Spinal cord (tissue), 9 donors: ENCODE measurements at regions not wholly inside any gene's neighbourhood (a gene's known extent, or its start where the extent isn't known, plus 50 kb on each side); places are given as distances from the start of the nearest gene placed in this dataset.
A peak's percentile ranks its signal among the peaks of the same experiment; 100 is the strongest.

Source experiments
- DNase-seq, 6 donors: peaks; one replicate each; pipeline versions ENCODE4 v3.0.0 to v3.0.0-alpha.2; 2013 to 2015; ENCODE audit warnings: low spot score in 6 of 6, low read depth in 4 of 6
- H3K27ac ChIP-seq: one replicate; pipeline ENCODE4 v1.5.1; 2013; ENCODE audit warnings: low read depth, low read length, control low read depth
- H3K27me3 ChIP-seq: one replicate; pipeline ENCODE4 v1.6.1; 2013; ENCODE audit warnings: low read length; ENCODE audit not compliant: control insufficient read depth, insufficient read depth
- H3K36me3 ChIP-seq: one replicate; pipeline ENCODE4 v1.6.1; 2013; ENCODE audit warnings: low read length; ENCODE audit not compliant: control insufficient read depth, insufficient read depth
- H3K4me1 ChIP-seq: one replicate; pipeline ENCODE4 v1.6.1; 2013; ENCODE audit warnings: low read length; ENCODE audit not compliant: control insufficient read depth, insufficient read depth
- H3K4me3 ChIP-seq: one replicate; pipeline ENCODE4 v1.5.1; 2013; ENCODE audit warnings: low read depth, low read length, control low read depth
- H3K9me3 ChIP-seq: one replicate; pipeline ENCODE4 v1.6.1; 2013; ENCODE audit warnings: low read length; ENCODE audit not compliant: control insufficient read depth, insufficient read depth
- WGBS: methylation state at CpG from one replicate; pipeline ENCODE4 v1.1.5; 2013; ENCODE audit warnings: missing lambda C conversion rate; ENCODE audit not compliant: insufficient coverage; 5-methylcytosine and 5-hydroxymethylcytosine counted together
- donor health status: healthy.

- Histone ChIP-seq H3K9me3 (no peaks in the 10 kb centered on the region), H3K4me3 (no peak overlapping the region), H3K27me3 (no peaks in the 10 kb centered on the region), H3K27ac (no peak overlapping the region), H3K36me3 (no peaks in the 10 kb centered on the region), H3K4me1 (no peaks in the 10 kb centered on the region)
- WGBS = no CpG with 5 or more reads among the region's 3 CpGs
- DNase-seq = peak in 1 of 6 donors; percentile 14
Observed at GRCh38 chr3:95265129-95265528, 1202.3 kb downstream of the NSUN3 start.

GRCh38 chr3:95271395-95271794 lies 1208.5 kb downstream of the NSUN3 start:
- no CpG with 5 or more reads among the region's 1 CpG for WGBS
- Histone ChIP-seq H3K27me3 (no peaks in the 10 kb centered on the region), H3K9me3 (no peaks in the 10 kb centered on the region), H3K4me3 (no peak overlapping the region), H3K27ac (no peak overlapping the region), H3K36me3 (no peaks in the 10 kb centered on the region), H3K4me1 (no peaks in the 10 kb centered on the region)
- peak in 2 of 6 donors; percentile 4 to 76 for DNase-seq

GRCh38 chr3:95272166-95272565 lies 1209.3 kb downstream of the NSUN3 start:
- Histone ChIP-seq H3K27me3 (no peaks in the 10 kb centered on the region), H3K27ac (no peak overlapping the region), H3K4me1 (no peaks in the 10 kb centered on the region), H3K4me3 (no peak overlapping the region), H3K9me3 (no peaks in the 10 kb centered on the region), H3K36me3 (no peaks in the 10 kb centered on the region)
- peak in 1 of 6 donors; percentile 57 for DNase-seq
- WGBS = no CpG with 5 or more reads among the region's 3 CpGs

GRCh38 chr3:95272781-95273180 lies 1209.9 kb downstream of the NSUN3 start:
- H3K9me3 ChIP-seq = no peaks in the 10 kb centered on the region
- no CpG with 5 or more reads among the region's 2 CpGs for WGBS
- peak in 2 of 6 donors; percentile 38 to 95 for DNase-seq
- H3K27ac ChIP-seq = no peak overlapping the region
- no peaks in the 10 kb centered on the region for H3K4me1 ChIP-seq
- no peak overlapping the region for H3K4me3 ChIP-seq
- H3K36me3 ChIP-seq = no peaks in the 10 kb centered on the region
- no peaks in the 10 kb centered on the region for H3K27me3 ChIP-seq

- Histone ChIP-seq H3K27me3 (no peaks in the 10 kb centered on the region), H3K27ac (no peak overlapping the region), H3K9me3 (no peaks in the 10 kb centered on the region), H3K4me1 (no peaks in the 10 kb centered on the region), H3K4me3 (no peak overlapping the region), H3K36me3 (no peaks in the 10 kb centered on the region)
- peak in 2 of 6 donors; percentile 29 to 40 for DNase-seq
- no CpG with 5 or more reads among the region's 3 CpGs for WGBS
Observed at GRCh38 chr3:95277613-95278012, 1214.8 kb downstream of the NSUN3 start.

- 70% methylated on average over 1 of the region's 3 CpGs for WGBS
- no peaks in the 10 kb centered on the region for H3K4me1 ChIP-seq
- peak in 1 of 6 donors; percentile 10 for DNase-seq
- H3K27me3 ChIP-seq = no peaks in the 10 kb centered on the region
- no peak overlapping the region for H3K27ac ChIP-seq
- H3K4me3 ChIP-seq = no peak overlapping the region
- H3K36me3 ChIP-seq = no peaks in the 10 kb centered on the region
- no peaks in the 10 kb centered on the region for H3K9me3 ChIP-seq
Observed at GRCh38 chr3:95280711-95281352, 1218.0 kb downstream of the NSUN3 start.

GRCh38 chr3:95289295-95289694 lies 1226.4 kb downstream of the NSUN3 start:
- DNase-seq = no peak
- Histone ChIP-seq H3K9me3 (no peaks in the 10 kb centered on the region), H3K27ac (no peak overlapping the region), H3K4me1 (no peaks in the 10 kb centered on the region), H3K27me3 (no peaks in the 10 kb centered on the region), H3K36me3 (no peaks in the 10 kb centered on the region), H3K4me3 (no peak overlapping the region)
- WGBS = no CpG with 5 or more reads among the region's 2 CpGs

- Histone ChIP-seq H3K4me1 (no peaks in the 10 kb centered on the region), H3K36me3 (no peaks in the 10 kb centered on the region), H3K27ac (no peak overlapping the region), H3K9me3 (no peaks in the 10 kb centered on the region), H3K4me3 (no peak overlapping the region), H3K27me3 (no peaks in the 10 kb centered on the region)
- DNase-seq = no peak
- WGBS = no CpG with 5 or more reads among the region's 1 CpG
Observed at GRCh38 chr3:95297581-95297980, 1234.7 kb downstream of the NSUN3 start.

GRCh38 chr3:95302044-95302443 lies 1239.2 kb downstream of the NSUN3 start:
- H3K9me3 ChIP-seq = no peaks in the 10 kb centered on the region
- no peaks in the 10 kb centered on the region for H3K36me3 ChIP-seq
- H3K4me1 ChIP-seq = no peaks in the 10 kb centered on the region
- DNase-seq = no peak
- no CpG with 5 or more reads among the region's 1 CpG for WGBS
- no peak overlapping the region for H3K27ac ChIP-seq
- H3K27me3 ChIP-seq = no peaks in the 10 kb centered on the region
- H3K4me3 ChIP-seq = no peak overlapping the region

- peaks cover 2% of the 10 kb centered on the region for H3K9me3 ChIP-seq
- DNase-seq = no peak
- H3K27ac ChIP-seq = no peak overlapping the region
- no CpG with 5 or more reads among the region's 2 CpGs for WGBS
- no peaks in the 10 kb centered on the region for H3K36me3 ChIP-seq
- no peak overlapping the region for H3K4me3 ChIP-seq
- no peaks in the 10 kb centered on the region for H3K4me1 ChIP-seq
- no peaks in the 10 kb centered on the region for H3K27me3 ChIP-seq
Observed at GRCh38 chr3:95310560-95310959, 1247.7 kb downstream of the NSUN3 start.
